H1 (cell line): ENCODE measurements at regions not wholly inside any gene's neighbourhood (a gene's known extent, or its start where the extent isn't known, plus 50 kb on each side); places are given as distances from the start of the nearest gene placed in this dataset.

Experiments
- CTCF ChIA-PET: fragments of 300-600 bp; sonication (Branson Sonifier 250); formaldehyde crosslinking; loops from one replicate; lab custom pipeline; 2021; ENCODE audit not compliant: partially characterized antibody; lab: Charles Lee
- POLR2A ChIA-PET: fragments of 300-600 bp; sonication (Branson Sonifier 250); formaldehyde crosslinking; loops from one replicate; lab custom pipeline; 2021; ENCODE audit warnings: inconsistent platforms; ENCODE audit not compliant: partially characterized antibody; lab: Charles Lee
- DNase-seq, 2 experiments: peaks; one replicate each; pipeline versions ENCODE4 v3.0.0 to v3.0.0-alpha.2; 2010 to 2022; ENCODE audit warnings: low spot score in 2 of 2, low read depth in 1 of 2, mixed read lengths in 1 of 2
- FAIRE-seq: peaks from 2 replicates; lab custom pipeline; 2011; peaks lifted over from hg19 to GRCh38; lab: Jason Lieb, UNC
- H2AFZ ChIP-seq: 2 replicates; pipeline ENCODE4 v1.8.1; 2012; ENCODE audit warnings: low read length, inconsistent platforms
- H2AK5ac ChIP-seq: 2 replicates; pipeline ENCODE4 v1.6.1; 2013; ENCODE audit warnings: low read depth, low read length
- H2BK120ac ChIP-seq: replicated peaks from 2 replicates; pipeline ENCODE3; 2013; ENCODE audit warnings: low read depth, low read length, inconsistent platforms
- H2BK12ac ChIP-seq: 2 replicates; pipeline ENCODE4 v1.6.1; 2013; ENCODE audit warnings: low read depth, low read length
- H2BK15ac ChIP-seq: 2 replicates; pipeline ENCODE4 v1.6.1; 2013; ENCODE audit warnings: low read length
- H2BK20ac ChIP-seq: 2 replicates; pipeline ENCODE4 v1.6.1; 2013; ENCODE audit warnings: low read length
- H2BK5ac ChIP-seq: 2 replicates; pipeline ENCODE4 v1.6.1; 2013; ENCODE audit warnings: low read depth, low read length
- H3K14ac ChIP-seq: 2 replicates; pipeline ENCODE4 v1.6.1; 2013; ENCODE audit warnings: inconsistent platforms; ENCODE audit not compliant: insufficient read length
- H3K18ac ChIP-seq: 2 replicates; pipeline ENCODE4 v1.6.1; 2013; ENCODE audit warnings: low read length; ENCODE audit errors: extremely low read depth
- H3K23ac ChIP-seq: 2 replicates; pipeline ENCODE4 v1.6.1; 2013; ENCODE audit warnings: inconsistent platforms; ENCODE audit not compliant: insufficient read length
- H3K23me2 ChIP-seq: 2 replicates; pipeline ENCODE4 v1.6.1; 2013; ENCODE audit warnings: low read depth, low read length
- H3K27ac ChIP-seq: 2 replicates; pipeline ENCODE4 v1.6.1; 2011; ENCODE audit warnings: low read depth, low read length, inconsistent platforms
- H3K27me3 ChIP-seq, 4 experiments: replicated peaks in 1 of 4; 1 replicate in 1 of 4; 2 replicates in 3 of 4; pipeline versions ENCODE4 v1.6.1 to v1.8.1; 2011 to 2013; ENCODE audit warnings: low read length in 3 of 4, mild to moderate bottlenecking in 3 of 4, inconsistent platforms in 2 of 4, mixed read lengths in 2 of 4, moderate library complexity in 1 of 4; ENCODE audit not compliant: control insufficient read depth in 3 of 4, insufficient read depth in 3 of 4; ENCODE audit errors: extremely low read depth in 1 of 4
- H3K36me3 ChIP-seq, 4 experiments: 2 replicates each; pipeline versions ENCODE4 v1.6.1 to v1.8.1; 2011 to 2013; ENCODE audit warnings: mild to moderate bottlenecking in 4 of 4, low read length in 3 of 4, moderate library complexity in 2 of 4, control low read depth in 1 of 4, inconsistent platforms in 1 of 4; ENCODE audit not compliant: insufficient read depth in 4 of 4, control insufficient read depth in 2 of 4
- H3K4ac ChIP-seq: replicated peaks from 2 replicates; pipeline ENCODE3; 2013; ENCODE audit warnings: low read length, low read depth, mixed read lengths, inconsistent platforms; ENCODE audit not compliant: insufficient read length
- H3K4me1 ChIP-seq, 4 experiments: replicated peaks in 1 of 4; 1 replicate in 1 of 4; 2 replicates in 3 of 4; pipeline versions ENCODE4 v1.6.1 to v1.8.1; 2011 to 2013; ENCODE audit warnings: low read length in 3 of 4, inconsistent platforms in 2 of 4, mixed read lengths in 1 of 4; ENCODE audit not compliant: insufficient read depth in 4 of 4, control insufficient read depth in 3 of 4
- H3K4me2 ChIP-seq, 2 experiments: 2 replicates each; pipeline versions ENCODE4 v1.6.1 to v1.8.1; 2011 to 2013; ENCODE audit warnings: low read depth in 2 of 2, low read length in 2 of 2, control low read depth in 1 of 2, inconsistent platforms in 1 of 2, mild to moderate bottlenecking in 1 of 2; ENCODE audit not compliant: insufficient read depth in 1 of 2
- H3K4me3 ChIP-seq, 4 experiments: fragments of 200-600, 300-600 bp in 1 of 4; sonication (generic), shearing (Covaris generic), sonication (Bioruptor Twin) in 1 of 4; 2 replicates each; pipeline versions ENCODE4 v1.5.1 to v1.8.1; 2011 to 2016; ENCODE audit warnings: low read length in 4 of 4, low read depth in 3 of 4, control low read depth in 2 of 4, inconsistent platforms in 2 of 4, mild to moderate bottlenecking in 2 of 4, mixed read lengths in 1 of 4, moderate library complexity in 1 of 4; ENCODE audit not compliant: insufficient read depth in 2 of 4; ENCODE audit errors: extremely low read depth in 1 of 4
- H3K56ac ChIP-seq: replicated peaks from 2 replicates; pipeline ENCODE3; 2013; ENCODE audit warnings: low read depth, mild to moderate bottlenecking, mixed read lengths, low read length, inconsistent platforms; ENCODE audit not compliant: insufficient read length
- H3K79me1 ChIP-seq: 2 replicates; pipeline ENCODE4 v1.6.1; 2013; ENCODE audit warnings: low read depth, low read length, control low read depth
- H3K79me2 ChIP-seq, 2 experiments: 2 replicates each; pipeline versions ENCODE4 v1.6.1 to v1.8.1; 2012 to 2013; ENCODE audit warnings: low read length in 2 of 2, mild to moderate bottlenecking in 2 of 2, inconsistent platforms in 1 of 2; ENCODE audit not compliant: insufficient read depth in 2 of 2, control insufficient read depth in 1 of 2
- H3K9ac ChIP-seq, 4 experiments: replicated peaks in 1 of 4; 1 replicate in 1 of 4; 2 replicates in 3 of 4; pipeline versions ENCODE4 v1.6.1 to v1.8.1; 2011 to 2013; ENCODE audit warnings: low read depth in 3 of 4, low read length in 3 of 4, control low read depth in 2 of 4, mild to moderate bottlenecking in 2 of 4, moderate library complexity in 2 of 4, inconsistent platforms in 1 of 4; ENCODE audit errors: extremely low read depth in 1 of 4
- H3K9me3 ChIP-seq, 2 experiments: 2 replicates each; pipeline versions ENCODE4 v1.6.1 to v1.8.1; 2012 to 2013; ENCODE audit warnings: mild to moderate bottlenecking in 2 of 2, moderate library complexity in 2 of 2, control low read depth in 1 of 2, inconsistent platforms in 1 of 2, low read depth in 1 of 2, low read length in 1 of 2, mixed read lengths in 1 of 2; ENCODE audit not compliant: insufficient read depth in 2 of 2
- H4K20me1 ChIP-seq, 2 experiments: replicated peaks in 1 of 2; 2 replicates each; pipeline versions ENCODE3 to v1.8.1; 2011 to 2013; ENCODE audit warnings: inconsistent platforms in 2 of 2, low read length in 2 of 2, mild to moderate bottlenecking in 1 of 2; ENCODE audit not compliant: insufficient read depth in 2 of 2, control insufficient read depth in 1 of 2
- H4K5ac ChIP-seq: 2 replicates; pipeline ENCODE4 v1.6.1; 2013; ENCODE audit warnings: low read length, low read depth, mixed read lengths, inconsistent platforms; ENCODE audit not compliant: insufficient read length
- H4K8ac ChIP-seq: 2 replicates; pipeline ENCODE4 v1.8.0; 2013; ENCODE audit warnings: mild to moderate bottlenecking, moderate library complexity, low read length, inconsistent platforms; ENCODE audit not compliant: insufficient read depth; ENCODE audit errors: extremely low read depth
- H4K91ac ChIP-seq: replicated peaks from 2 replicates; pipeline ENCODE3; 2013; ENCODE audit warnings: low read length, mixed read lengths, inconsistent platforms; ENCODE audit not compliant: insufficient read length
- ASH2L ChIP-seq: fragments of 200-600, 300-600 bp; sonication (generic); IDR thresholded peaks from one replicate; pipeline ENCODE4 v1.7.1; 2017; ENCODE audit warnings: low read length
- EP300 ChIP-seq, 2 experiments: IDR thresholded peaks; 1 replicate in 1 of 2; 2 replicates in 1 of 2; pipeline ENCODE4 v1.6.1; 2011 to 2012; ENCODE audit warnings: low read depth in 2 of 2, low read length in 2 of 2, mild to moderate bottlenecking in 2 of 2, borderline replicate concordance in 1 of 2, inconsistent platforms in 1 of 2, moderate library complexity in 1 of 2
- GTF2F1 ChIP-seq: IDR thresholded peaks from 2 replicates; pipeline ENCODE4 v1.6.1; 2012; ENCODE audit warnings: low read depth, low read length, improper control_type of control experiment, borderline replicate concordance
- KDM1A ChIP-seq: fragments of 200-600, 300-600 bp; sonication (generic); IDR thresholded peaks from 2 replicates; pipeline ENCODE4 v1.7.1; 2016; ENCODE audit warnings: mild to moderate bottlenecking, low read length, borderline replicate concordance
- POU5F1 ChIP-seq: IDR thresholded peaks from 2 replicates; pipeline ENCODE4 v1.6.1; 2011; ENCODE audit warnings: low read depth, mild to moderate bottlenecking, low read length, moderate library complexity
- RFX5 ChIP-seq: IDR thresholded peaks from 2 replicates; pipeline ENCODE4 v1.6.1; 2011; ENCODE audit warnings: low read depth, low read length, improper control_type of control experiment, borderline replicate concordance
- TAF1 ChIP-seq: IDR thresholded peaks from 2 replicates; pipeline ENCODE4 v1.6.1; 2011; ENCODE audit warnings: mild to moderate bottlenecking, low read depth, low read length
- TEAD4 ChIP-seq: IDR thresholded peaks from 2 replicates; pipeline ENCODE4 v1.6.1; 2012; ENCODE audit warnings: low read depth, low read length, inconsistent platforms, mixed read lengths
- WGBS, 2 experiments: shearing (Covaris generic) in 1 of 2; methylation state at CpG; one replicate each; pipeline versions ENCODE4 v1.1.6 to v1.1.7; 2013 to 2015; ENCODE audit warnings: low lambda C conversion rate in 2 of 2, mixed read lengths in 2 of 2, inconsistent platforms in 1 of 2, low coverage in 1 of 2, missing lambda C conversion rate in 1 of 2; ENCODE audit not compliant: insufficient replicate concordance in 2 of 2, insufficient coverage in 1 of 2, insufficient read length in 1 of 2; ENCODE audit errors: extremely low coverage in 1 of 2, missing lambda C conversion rate in 1 of 2; 5-methylcytosine and 5-hydroxymethylcytosine counted together

DNA sequence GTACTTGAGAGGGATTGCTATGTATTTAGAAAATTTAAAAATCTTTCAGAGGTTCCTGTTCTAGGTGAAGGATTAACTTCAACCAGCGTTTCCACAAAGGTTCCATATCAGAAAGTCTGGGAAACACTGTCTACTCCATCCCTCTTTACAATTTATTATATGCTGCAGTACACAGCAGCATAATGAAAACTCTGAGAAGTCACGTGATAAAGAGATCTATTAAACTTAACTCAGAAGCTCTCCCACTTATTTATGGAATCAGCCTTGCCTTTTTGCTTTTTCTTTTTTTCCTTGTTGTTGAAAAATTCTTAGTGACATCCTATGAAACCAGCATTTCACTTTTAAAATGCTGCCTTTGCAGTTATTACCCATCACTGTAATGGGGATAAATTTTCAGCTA lies 186.2 kb downstream of the ACER2 start:
- Histone ChIP-seq H3K18ac (no peak overlapping the region), H2BK5ac (no peak overlapping the region), H2BK12ac (no peak overlapping the region), H3K23ac (no peak overlapping the region), H3K9me3 (no peaks in the 10 kb centered on the region), H3K36me3 (no peaks in the 10 kb centered on the region), H2AFZ (no peak overlapping the region), H4K8ac (no peak overlapping the region), H3K79me2 (no peaks in the 10 kb centered on the region), H2AK5ac (no peak overlapping the region), H3K4me3 (no peak overlapping the region), H3K14ac (no peak overlapping the region), H4K20me1 (no peaks in the 10 kb centered on the region), H2BK20ac (no peak overlapping the region), H3K27me3 (no peaks in the 10 kb centered on the region), H3K4me1 (no peaks in the 10 kb centered on the region), H2BK120ac (no peak overlapping the region), H4K5ac (no peak overlapping the region), H4K91ac (no peak overlapping the region), H3K79me1 (no peaks in the 10 kb centered on the region), H3K56ac (no peak overlapping the region), H3K4ac (no peak overlapping the region), H3K4me2 (no peak overlapping the region), H2BK15ac (no peak overlapping the region), H3K23me2 (no peaks in the 10 kb centered on the region), H3K27ac (no peak overlapping the region), H3K9ac (no peak overlapping the region)
- DNase-seq (no peak), FAIRE-seq (no peak)
- ChIA-PET POLR2A (no interaction called here), CTCF (interaction anchor here (0.8 to 1.8 kb wide), 3 partner anchors 8 to 77 kb away, joined by 3 to 6 read pairs (median 3); no protein-coding TSS in a partner anchor)
- WGBS, 2 experiments, result 88% methylated on average over 2 of the region's 2 CpGs; no CpG with 5 or more reads in 1 of the 2 experiments
- TF ChIP-seq POU5F1, result no peak
- no peak for TF ChIP-seq KDM1A
- no peak for TF ChIP-seq TEAD4
- TF ChIP-seq TAF1, result no peak
- TF ChIP-seq RFX5, result no peak
- TF ChIP-seq GTF2F1, result no peak
- TF ChIP-seq EP300 (IDR thresholded peaks at IDR 0.05; ENCODE audit: borderline replicate concordance in 1 of 2, low read depth in 2 of 2, low read length in 2 of 2), result no peak
- TF ChIP-seq ASH2L, result no peak
